ENCODE measurements at regions not wholly inside any gene's neighbourhood (a gene's known extent, or its start where the extent isn't known, plus 50 kb on each side); places are given as distances from the start of the nearest gene placed in this dataset.
A peak's percentile ranks its signal among the peaks of the same experiment; 100 is the strongest.

DNA sequence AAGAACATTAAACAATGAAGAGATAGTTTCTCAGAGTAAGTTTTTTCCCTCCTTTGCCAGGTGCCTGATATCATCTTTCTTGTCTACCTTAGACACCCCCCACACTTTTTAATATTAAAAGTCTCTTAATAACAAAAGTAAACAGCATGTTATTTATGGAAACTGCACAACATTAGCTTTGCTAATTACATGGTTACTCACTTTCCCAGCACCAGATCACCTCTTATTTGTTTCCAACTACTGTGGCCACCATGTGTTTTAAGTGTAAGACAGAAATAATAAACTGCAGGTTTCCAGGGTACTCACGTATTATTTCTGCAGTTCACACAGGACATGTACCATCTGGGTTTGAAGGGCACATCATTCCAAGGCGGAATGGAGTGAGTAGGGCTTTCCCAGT, 125.0 kb downstream of the TRMT11 start:
- Histone ChIP-seq H3K4me3 (ENCODE audit: low read length) (no peak overlapping the region), H3K36me3 (ENCODE audit: insufficient read depth, low read length) (no peaks in the 10 kb centered on the region), H3K27me3 (ENCODE audit: insufficient read depth, low read length, poor library complexity, severe bottlenecking) (no peaks in the 10 kb centered on the region), H3K27ac (ENCODE audit: low read depth, low read length) (peak overlapping the region; percentile 20), H3K9me3 (ENCODE audit: low read length) (no peaks in the 10 kb centered on the region), H3K4me1 (ENCODE audit: insufficient read depth, low read length) (no peaks in the 10 kb centered on the region)
- H3K4me1 Mint-ChIP-seq = no peaks in the 10 kb centered on the region
- no peak overlapping the region for H3K4me3 Mint-ChIP-seq
- ChIA-PET CTCF (no interaction called here), POLR2A (no interaction called here)
- H3K27me3 Mint-ChIP-seq = no peaks in the 10 kb centered on the region
- peaks cover 0 to 6% (median 1%) of the 10 kb centered on the region in 3 donors for H3K36me3 Mint-ChIP-seq
- H3K9me3 Mint-ChIP-seq = no peaks in the 10 kb centered on the region
- no peak for DNase-seq
- H3K27ac Mint-ChIP-seq = no peak overlapping the region

DNA sequence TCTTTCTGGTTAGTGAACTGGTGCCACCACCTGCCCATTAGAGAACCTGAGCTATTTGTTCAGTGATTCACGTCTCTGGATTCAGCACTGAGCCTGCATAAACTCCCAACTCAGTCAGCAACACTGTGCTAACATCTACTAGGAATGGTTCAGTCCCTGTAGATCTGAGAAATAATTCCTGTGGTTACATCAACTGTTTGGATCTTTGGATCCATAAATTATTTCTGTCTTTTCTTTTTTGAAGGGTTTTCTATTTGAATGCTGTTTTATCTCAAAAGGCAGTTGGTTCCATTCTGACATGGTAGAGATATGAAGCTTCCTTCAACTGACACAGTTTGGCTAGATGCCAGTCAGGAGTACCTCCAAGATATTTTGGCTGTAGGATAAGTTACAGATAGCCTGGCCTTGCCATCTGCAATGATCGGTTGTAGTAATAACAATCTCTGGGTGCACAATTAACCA, 125.9 kb downstream of the TRMT11 start:
- H3K9me3 ChIP-seq (ENCODE audit: low read length) = no peaks in the 10 kb centered on the region
- Mint-ChIP-seq H3K27me3 (no peaks in the 10 kb centered on the region), H3K27ac (no peak overlapping the region), H3K4me1 (no peaks in the 10 kb centered on the region), H3K4me3 (no peak overlapping the region), H3K9me3 (no peaks in the 10 kb centered on the region), H3K36me3 (peaks cover 0 to 6% (median 1%) of the 10 kb centered on the region in 3 donors)
- no peaks in the 10 kb centered on the region for H3K4me1 ChIP-seq (ENCODE audit: insufficient read depth, low read length)
- ChIA-PET POLR2A (no interaction called here), CTCF (no interaction called here)
- no peaks in the 10 kb centered on the region for H3K27me3 ChIP-seq (ENCODE audit: insufficient read depth, low read length, poor library complexity, severe bottlenecking)
- H3K36me3 ChIP-seq (ENCODE audit: insufficient read depth, low read length) = no peaks in the 10 kb centered on the region
- no peak overlapping the region for H3K27ac ChIP-seq (ENCODE audit: low read depth, low read length)
- no peak overlapping the region for H3K4me3 ChIP-seq (ENCODE audit: low read length)
- no peak for DNase-seq

DNA sequence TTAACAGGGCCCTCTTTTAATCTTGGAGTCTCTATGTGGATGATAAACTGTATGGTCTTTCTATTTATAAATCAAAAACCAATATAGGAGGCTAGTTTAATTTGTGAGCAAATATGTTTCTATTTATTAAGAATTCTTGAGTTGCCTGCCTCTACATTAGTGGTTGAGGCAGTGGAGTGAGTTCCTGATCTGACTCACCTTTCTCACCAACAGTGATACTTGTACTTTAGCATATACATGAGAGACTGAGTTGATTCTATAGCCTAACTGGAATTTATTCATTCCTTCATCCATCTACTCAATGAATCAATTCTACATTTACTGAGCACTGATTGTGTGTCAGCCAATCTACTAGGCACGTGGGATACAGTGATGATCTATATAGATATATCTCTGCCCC, 126.9 kb downstream of the TRMT11 start:
- Mint-ChIP-seq H3K27ac (no peak overlapping the region), H3K4me1 (no peaks in the 10 kb centered on the region), H3K4me3 (no peak overlapping the region), H3K36me3 (peaks cover 0 to 6% (median 1%) of the 10 kb centered on the region in 3 donors), H3K9me3 (no peaks in the 10 kb centered on the region), H3K27me3 (no peaks in the 10 kb centered on the region)
- no peaks in the 10 kb centered on the region for H3K27me3 ChIP-seq (ENCODE audit: insufficient read depth, low read length, poor library complexity, severe bottlenecking)
- H3K4me3 ChIP-seq (ENCODE audit: low read length) = no peak overlapping the region
- H3K9me3 ChIP-seq (ENCODE audit: low read length) = no peaks in the 10 kb centered on the region
- H3K36me3 ChIP-seq (ENCODE audit: insufficient read depth, low read length) = no peaks in the 10 kb centered on the region
- CTCF ChIA-PET = no interaction called here
- no peaks in the 10 kb centered on the region for H3K4me1 ChIP-seq (ENCODE audit: insufficient read depth, low read length)
- POLR2A ChIA-PET = no interaction called here
- H3K27ac ChIP-seq (ENCODE audit: low read depth, low read length) = no peak overlapping the region
- DNase-seq = no peak

DNA sequence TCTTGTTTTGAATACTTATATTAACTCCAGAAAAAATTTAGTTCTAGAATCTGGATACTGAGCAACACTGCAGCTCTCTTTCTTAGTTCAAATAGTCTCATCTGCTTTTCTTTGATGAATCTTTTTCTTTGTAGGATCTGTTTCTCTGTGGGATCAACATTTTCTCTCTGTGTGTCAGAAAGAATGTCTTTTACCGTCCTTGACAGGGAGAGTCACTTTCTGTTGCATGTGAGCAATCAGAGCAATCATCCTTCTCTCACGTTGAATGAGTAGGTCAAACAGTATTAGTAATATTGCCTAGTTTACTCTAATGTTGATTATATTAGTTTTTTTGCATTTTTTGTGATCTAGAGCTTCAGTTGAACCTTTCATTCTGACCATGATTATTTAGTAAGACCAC, 130.9 kb downstream of the TRMT11 start:
- no peaks in the 10 kb centered on the region for H3K27me3 ChIP-seq (ENCODE audit: insufficient read depth, low read length, poor library complexity, severe bottlenecking)
- POLR2A ChIA-PET = no interaction called here

DNA sequence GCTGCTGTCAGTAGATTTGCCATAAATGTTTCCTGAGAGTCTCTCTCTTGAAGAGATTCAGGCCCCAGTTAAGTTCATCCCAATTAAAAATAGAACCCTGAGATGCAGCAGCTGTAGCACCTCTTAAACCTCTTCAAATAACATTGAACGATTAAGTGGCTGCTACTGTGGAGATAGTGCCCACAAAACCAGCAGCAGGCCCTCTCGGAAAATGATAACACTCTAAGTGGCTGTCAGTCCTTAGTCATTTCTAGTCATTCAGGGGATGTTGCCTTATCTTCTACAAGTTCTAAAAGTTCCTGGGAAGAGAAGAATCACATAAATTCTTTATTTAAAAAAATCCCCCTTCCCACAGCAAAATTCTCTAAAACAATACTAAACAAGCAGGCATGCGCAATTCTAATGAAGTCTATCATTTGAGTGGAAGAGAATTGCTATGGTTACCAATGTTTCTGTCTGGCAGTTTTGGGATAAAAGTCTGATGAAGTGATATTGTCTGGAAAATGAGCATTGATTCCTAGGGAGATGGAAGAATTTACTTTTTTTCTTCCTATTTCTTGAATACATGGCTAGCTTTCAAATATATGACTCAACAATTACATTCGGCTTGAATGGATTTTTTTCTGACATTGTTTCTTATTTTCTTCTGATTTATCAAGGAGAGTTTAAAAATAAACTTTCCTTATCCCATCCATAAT, 131.9 kb downstream of the TRMT11 start:
- Mint-ChIP-seq H3K4me1 (no peaks in the 10 kb centered on the region), H3K27ac (no peak overlapping the region), H3K4me3 (no peak overlapping the region), H3K9me3 (no peaks in the 10 kb centered on the region), H3K36me3 (peaks cover 0 to 3% (median 0%) of the 10 kb centered on the region in 3 donors), H3K27me3 (no peaks in the 10 kb centered on the region)
- Histone ChIP-seq H3K27me3 (ENCODE audit: insufficient read depth, low read length, poor library complexity, severe bottlenecking) (no peaks in the 10 kb centered on the region), H3K9me3 (ENCODE audit: low read length) (no peaks in the 10 kb centered on the region), H3K27ac (ENCODE audit: low read depth, low read length) (no peak overlapping the region), H3K4me1 (ENCODE audit: insufficient read depth, low read length) (no peaks in the 10 kb centered on the region), H3K4me3 (ENCODE audit: low read length) (no peak overlapping the region), H3K36me3 (ENCODE audit: insufficient read depth, low read length) (no peaks in the 10 kb centered on the region)
- DNase-seq = no peak
- CTCF ChIA-PET = no interaction called here
- POLR2A ChIA-PET = no interaction called here

More for the DNA sequence above, 130.9 kb downstream of the TRMT11 start:
- Mint-ChIP-seq H3K9me3 (no peaks in the 10 kb centered on the region), H3K4me1 (no peaks in the 10 kb centered on the region), H3K36me3 (peaks cover 0 to 3% (median 1%) of the 10 kb centered on the region in 3 donors), H3K27me3 (no peaks in the 10 kb centered on the region), H3K4me3 (no peak overlapping the region), H3K27ac (no peak overlapping the region)
- no peak for DNase-seq
- Histone ChIP-seq H3K4me1 (ENCODE audit: insufficient read depth, low read length) (no peaks in the 10 kb centered on the region), H3K9me3 (ENCODE audit: low read length) (no peaks in the 10 kb centered on the region), H3K27ac (ENCODE audit: low read depth, low read length) (no peak overlapping the region), H3K36me3 (ENCODE audit: insufficient read depth, low read length) (no peaks in the 10 kb centered on the region), H3K4me3 (ENCODE audit: low read length) (no peak overlapping the region)
- CTCF ChIA-PET = no interaction called here

DNA sequence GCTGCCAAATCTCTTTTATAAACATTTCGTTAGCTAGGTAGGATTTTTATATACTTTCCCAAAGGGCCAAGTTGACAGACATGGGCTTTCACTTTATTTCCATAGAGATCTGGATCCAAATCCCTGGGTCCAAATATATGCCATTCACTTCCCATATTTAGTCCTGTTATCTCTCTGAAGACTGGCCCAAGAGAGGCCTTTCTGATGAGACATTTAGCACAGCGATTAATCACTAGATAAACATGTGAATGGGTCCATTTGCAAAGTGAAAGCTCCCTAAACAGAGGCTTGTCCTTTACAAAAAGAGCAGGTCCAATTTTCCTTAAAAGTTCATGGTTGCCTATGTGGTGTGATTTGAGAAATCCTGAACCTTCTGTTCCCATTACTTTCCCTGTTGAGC, 132.6 kb downstream of the TRMT11 start:
- no peaks in the 10 kb centered on the region for H3K4me1 Mint-ChIP-seq
- ChIA-PET POLR2A (no interaction called here), CTCF (no interaction called here)
- Histone ChIP-seq H3K4me3 (ENCODE audit: low read length) (no peak overlapping the region), H3K9me3 (ENCODE audit: low read length) (no peaks in the 10 kb centered on the region), H3K27me3 (ENCODE audit: insufficient read depth, low read length, poor library complexity, severe bottlenecking) (no peaks in the 10 kb centered on the region), H3K36me3 (ENCODE audit: insufficient read depth, low read length) (no peaks in the 10 kb centered on the region), H3K4me1 (ENCODE audit: insufficient read depth, low read length) (no peaks in the 10 kb centered on the region), H3K27ac (ENCODE audit: low read depth, low read length) (no peak overlapping the region)
- H3K27ac Mint-ChIP-seq = no peak overlapping the region
- no peak overlapping the region for H3K4me3 Mint-ChIP-seq
- H3K27me3 Mint-ChIP-seq = no peaks in the 10 kb centered on the region
- H3K9me3 Mint-ChIP-seq = no peaks in the 10 kb centered on the region
- peaks cover 0 to 3% (median 0%) of the 10 kb centered on the region in 3 donors for H3K36me3 Mint-ChIP-seq
- DNase-seq = no peak

DNA sequence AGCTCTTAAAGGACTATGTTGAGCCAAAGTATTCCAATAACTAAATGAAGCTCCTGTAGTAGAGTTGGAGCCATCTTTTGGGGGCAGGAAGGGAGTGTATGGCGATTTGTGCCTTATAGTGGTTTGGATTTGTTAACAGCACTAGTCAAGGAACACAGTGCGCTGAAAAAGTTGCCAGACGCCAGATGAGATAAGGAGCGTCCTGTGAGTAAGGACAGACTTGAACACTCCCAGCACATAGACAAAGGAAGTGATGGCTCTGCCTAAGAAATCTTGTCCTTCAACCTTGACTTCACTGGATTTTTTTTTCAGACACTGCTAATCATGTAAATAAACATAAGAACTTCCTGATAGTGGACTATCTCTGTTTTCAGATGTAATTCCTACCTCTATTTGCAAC, 136.9 kb downstream of the TRMT11 start:
- Mint-ChIP-seq H3K27ac (peak overlapping the region in 1 of 8 donors; percentile 77), H3K9me3 (no peaks in the 10 kb centered on the region), H3K4me3 (no peak overlapping the region), H3K36me3 (peaks cover 0 to 2% (median 0%) of the 10 kb centered on the region in 3 donors), H3K27me3 (no peaks in the 10 kb centered on the region), H3K4me1 (no peaks in the 10 kb centered on the region)
- Histone ChIP-seq H3K27me3 (ENCODE audit: insufficient read depth, low read length, poor library complexity, severe bottlenecking) (no peaks in the 10 kb centered on the region), H3K27ac (ENCODE audit: low read depth, low read length) (no peak overlapping the region), H3K4me3 (ENCODE audit: low read length) (no peak overlapping the region), H3K4me1 (ENCODE audit: insufficient read depth, low read length) (no peaks in the 10 kb centered on the region), H3K36me3 (ENCODE audit: insufficient read depth, low read length) (no peaks in the 10 kb centered on the region), H3K9me3 (ENCODE audit: low read length) (no peaks in the 10 kb centered on the region)
- ChIA-PET CTCF (no interaction called here), POLR2A (no interaction called here)
- DNase-seq = no peak

DNA sequence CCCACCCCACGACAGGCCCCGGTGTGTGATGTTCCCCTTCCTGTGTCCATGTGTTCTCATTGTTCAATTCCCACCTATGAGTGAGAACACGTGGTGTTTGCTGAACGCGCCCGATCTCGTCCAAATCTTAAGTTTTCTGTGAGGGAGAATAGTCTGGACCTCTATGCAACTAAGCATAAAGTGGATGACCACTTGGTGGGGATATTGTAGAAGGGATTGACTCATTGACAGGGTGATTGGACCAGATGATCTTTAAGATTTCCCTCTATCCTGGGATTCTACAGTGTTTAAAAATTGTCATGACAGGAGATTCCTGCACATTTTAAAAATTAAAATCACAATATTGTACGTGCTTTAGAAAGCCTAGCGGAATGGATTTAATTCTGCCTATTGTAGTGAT, 141.3 kb downstream of the TRMT11 start:
- H3K9me3 ChIP-seq (ENCODE audit: low read length) = no peaks in the 10 kb centered on the region
- H3K27ac Mint-ChIP-seq = no peak overlapping the region
- no peaks in the 10 kb centered on the region for H3K27me3 Mint-ChIP-seq
- peaks cover 0 to 5% (median 0%) of the 10 kb centered on the region in 5 donors for H3K9me3 Mint-ChIP-seq
- H3K27ac ChIP-seq (ENCODE audit: low read depth, low read length) = no peak overlapping the region
- no peaks in the 10 kb centered on the region for H3K4me1 ChIP-seq (ENCODE audit: insufficient read depth, low read length)
- DNase-seq = no peak
- H3K27me3 ChIP-seq (ENCODE audit: insufficient read depth, low read length, poor library complexity, severe bottlenecking) = no peaks in the 10 kb centered on the region
- ChIA-PET POLR2A (no interaction called here), CTCF (no interaction called here)
- no peaks in the 10 kb centered on the region for H3K4me1 Mint-ChIP-seq
- no peak overlapping the region for H3K4me3 ChIP-seq (ENCODE audit: low read length)
- H3K36me3 Mint-ChIP-seq = peaks cover 14 to 23% (median 15%) of the 10 kb centered on the region in 3 donors
- no peaks in the 10 kb centered on the region for H3K36me3 ChIP-seq (ENCODE audit: insufficient read depth, low read length)
- H3K4me3 Mint-ChIP-seq = no peak overlapping the region

Data from CD8-positive, alpha-beta memory T cell (primary cell).